ACHN (cell line): ENCODE measurements at regions not wholly inside any gene's neighbourhood (a gene's known extent, or its start where the extent isn't known, plus 50 kb on each side); places are given as distances from the start of the nearest gene placed in this dataset.

ENCODE experiments used
- DNase-seq: peaks from one replicate; pipeline ENCODE4 v3.0.0-alpha.2; 2015
- in situ Hi-C: cut with HindIII; loops from 2 replicates; pipeline ENCODE4 v1.10.0; 2017; ENCODE audit warnings: low sequenced_read_pairs, low pct_ligation_motif_present, low pct_unique_long_range_greater_than_20kb

DNA sequence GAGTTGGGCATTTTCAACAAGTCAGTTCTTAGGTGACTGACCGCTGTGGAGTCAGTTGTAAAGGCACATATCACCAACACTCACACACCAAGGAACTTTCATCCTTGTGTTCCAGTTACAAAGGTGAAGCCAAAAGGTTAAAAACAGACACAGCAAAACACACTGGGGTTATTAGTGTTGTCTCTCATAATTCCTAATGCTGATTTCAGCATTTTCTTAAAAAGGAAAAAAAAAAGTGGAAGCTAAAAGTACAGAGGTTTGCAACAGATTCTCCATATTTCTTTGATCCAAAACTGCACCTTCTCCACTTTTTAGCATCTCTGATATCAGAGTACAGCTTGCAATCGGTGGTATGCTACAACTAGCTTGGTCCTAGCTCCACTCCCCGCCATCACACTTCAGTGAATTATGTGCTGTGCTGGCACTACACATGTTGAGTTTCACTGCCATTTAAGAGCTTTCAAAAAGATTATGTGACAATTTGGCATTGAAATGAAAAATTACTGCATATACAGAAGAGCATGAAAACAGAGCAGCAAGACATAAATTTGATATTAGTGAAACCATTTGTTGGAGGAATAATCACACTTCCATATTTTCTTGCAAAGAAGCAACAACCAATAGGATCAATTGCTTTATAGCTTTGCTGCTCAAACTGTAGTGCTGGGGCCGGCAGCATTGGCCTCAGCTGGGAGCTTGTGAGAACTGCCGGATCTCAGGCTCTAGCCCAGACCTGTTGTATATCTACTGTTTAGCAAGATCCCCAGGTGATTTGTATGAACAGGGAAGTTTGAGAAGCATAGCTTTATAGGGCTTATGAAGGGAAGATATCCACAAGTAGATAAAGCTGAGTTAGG, 62.3 kb upstream of the DAPL1 start:
- in situ Hi-C loops, result no loop called here
- DNase-seq, result no peak

- no peak for DNase-seq
- in situ Hi-C loops, result no loop called here
Measured at GRCh38 chr2:158733430-158733755, 61.7 kb upstream of the DAPL1 start.

DNA sequence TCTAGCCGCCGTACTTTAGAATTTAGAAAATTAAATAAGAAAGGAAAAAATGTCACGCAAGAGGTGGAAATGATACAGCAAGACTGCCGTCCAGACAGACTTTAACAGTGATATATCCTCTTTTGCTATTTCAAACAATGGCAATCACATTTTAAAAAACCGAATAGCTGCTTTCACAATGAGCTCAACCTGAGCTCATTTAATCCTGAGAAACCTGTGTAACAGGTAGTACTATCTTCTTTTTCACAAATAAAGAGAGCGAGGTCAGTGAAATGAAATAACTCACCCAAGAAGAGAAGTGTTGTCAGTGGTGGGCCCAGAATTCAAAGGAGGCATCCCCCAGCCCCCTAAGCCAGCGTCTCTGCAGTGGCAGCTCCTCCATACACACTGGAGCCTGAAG, 60.7 kb upstream of the DAPL1 start:
- no peak for DNase-seq
- in situ Hi-C loops, result no loop called here

DNA sequence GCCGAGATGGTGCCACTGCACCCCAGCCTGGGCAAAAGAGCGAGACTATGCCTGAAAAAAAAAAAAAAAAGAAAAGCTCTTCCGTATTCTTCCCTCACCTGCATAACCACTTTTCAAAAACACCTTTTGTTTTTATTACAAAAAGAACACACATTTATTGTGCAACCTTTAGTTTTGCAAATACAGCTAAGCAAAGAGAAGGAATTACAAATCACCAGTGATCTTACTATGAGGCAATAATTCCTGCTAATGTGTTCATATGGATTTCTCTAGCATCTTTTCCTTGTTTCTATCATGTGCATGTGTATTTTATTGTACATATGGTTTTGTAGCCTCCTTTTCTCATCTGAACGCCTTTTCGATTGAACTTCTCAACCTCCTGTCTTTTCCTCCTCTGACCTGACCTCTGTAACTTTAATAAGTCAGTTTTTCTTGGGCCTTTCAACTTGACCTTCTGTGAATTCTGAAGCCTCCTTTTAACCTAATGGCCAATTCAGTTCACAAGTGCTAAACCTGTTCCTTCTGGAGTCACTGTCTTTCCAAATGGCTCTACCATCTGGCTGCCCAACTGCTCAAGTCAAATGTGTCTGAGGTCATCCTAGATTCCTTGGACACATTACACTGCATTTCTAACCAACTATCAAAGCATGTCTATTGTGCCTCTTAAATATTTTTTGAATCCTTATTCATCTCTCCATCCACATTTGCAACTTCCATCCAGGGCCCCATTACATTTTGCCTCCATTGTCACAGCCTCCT, 59.1 kb upstream of the DAPL1 start:
- no peak for DNase-seq
- in situ Hi-C loops, result no loop called here

DNA sequence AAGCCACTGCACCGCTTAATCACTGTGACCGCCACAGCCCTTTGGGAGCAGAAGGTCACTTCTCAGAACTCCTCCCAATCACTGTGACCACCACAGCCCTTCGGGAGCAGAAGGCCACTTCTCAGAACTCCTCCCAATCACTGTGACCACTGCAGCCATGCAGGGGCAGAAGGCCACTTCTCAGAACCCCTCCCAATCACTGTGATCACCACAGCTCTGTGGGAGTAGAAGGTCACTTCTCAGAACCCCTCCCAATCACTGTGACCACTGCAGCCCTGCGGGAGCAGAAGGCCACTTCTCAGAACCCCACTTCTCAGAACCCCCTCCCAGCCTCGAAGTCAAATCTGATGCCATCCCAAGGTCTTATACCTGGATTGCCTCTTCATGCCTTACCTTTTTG, 56.8 kb upstream of the DAPL1 start:
- no peak for DNase-seq
- in situ Hi-C loops, result no loop called here

DNA sequence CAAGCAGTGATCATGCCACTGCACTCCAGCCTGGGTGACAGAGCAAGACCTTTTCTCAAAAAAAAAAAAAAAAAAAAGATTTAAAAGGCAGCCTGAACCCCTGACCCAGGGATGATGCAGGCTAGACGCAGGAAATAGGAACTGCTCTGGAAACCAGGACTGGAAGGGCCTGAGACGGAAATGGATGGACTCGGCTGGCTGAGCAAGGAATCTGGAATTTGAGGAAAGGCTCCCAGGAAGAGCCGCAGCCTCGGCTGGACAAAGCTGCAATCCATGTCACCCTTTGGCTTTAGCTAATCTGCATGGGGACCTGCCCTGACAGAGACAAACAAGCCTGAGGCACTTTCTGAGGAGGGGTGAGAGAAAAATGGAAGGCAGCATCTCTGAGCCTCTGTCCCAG, 55.0 kb upstream of the DAPL1 start:
- in situ Hi-C loops, result no loop called here
- DNase-seq, result peak; percentile 61

DNA sequence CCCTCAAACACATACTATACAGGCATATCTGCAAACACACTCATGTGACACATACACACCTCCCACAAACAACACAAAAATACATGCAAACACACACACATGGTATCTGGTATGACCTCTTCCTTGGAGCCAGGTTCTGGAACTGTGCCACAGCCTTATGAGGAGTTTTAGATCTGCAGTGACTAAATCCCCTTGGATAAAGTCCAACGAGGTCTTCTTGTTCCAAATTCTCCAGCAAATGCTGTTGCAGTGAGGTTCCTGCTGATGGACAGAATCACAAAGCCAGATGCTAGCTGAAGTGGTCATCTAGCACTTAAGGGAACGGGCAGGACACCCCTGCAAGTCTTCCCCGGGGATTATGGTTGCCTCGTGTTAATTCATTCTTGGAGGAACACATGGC, 54.5 kb upstream of the DAPL1 start:
- DNase-seq, result no peak
- in situ Hi-C loops, result no loop called here

GRCh38 chr2:158741625-158742024, 53.5 kb upstream of the DAPL1 start:
- in situ Hi-C loops, result no loop called here
- DNase-seq, result no peak

GRCh38 chr2:158742536-158742935, 52.6 kb upstream of the DAPL1 start:
- DNase-seq, result no peak
- in situ Hi-C loops, result no loop called here

GRCh38 chr2:158743466-158743865, 51.7 kb upstream of the DAPL1 start:
- in situ Hi-C loops, result no loop called here
- DNase-seq, result no peak

- in situ Hi-C loops, result no loop called here
- DNase-seq, result no peak
Measured at GRCh38 chr2:158743879-158744278, 51.2 kb upstream of the DAPL1 start.

DNA sequence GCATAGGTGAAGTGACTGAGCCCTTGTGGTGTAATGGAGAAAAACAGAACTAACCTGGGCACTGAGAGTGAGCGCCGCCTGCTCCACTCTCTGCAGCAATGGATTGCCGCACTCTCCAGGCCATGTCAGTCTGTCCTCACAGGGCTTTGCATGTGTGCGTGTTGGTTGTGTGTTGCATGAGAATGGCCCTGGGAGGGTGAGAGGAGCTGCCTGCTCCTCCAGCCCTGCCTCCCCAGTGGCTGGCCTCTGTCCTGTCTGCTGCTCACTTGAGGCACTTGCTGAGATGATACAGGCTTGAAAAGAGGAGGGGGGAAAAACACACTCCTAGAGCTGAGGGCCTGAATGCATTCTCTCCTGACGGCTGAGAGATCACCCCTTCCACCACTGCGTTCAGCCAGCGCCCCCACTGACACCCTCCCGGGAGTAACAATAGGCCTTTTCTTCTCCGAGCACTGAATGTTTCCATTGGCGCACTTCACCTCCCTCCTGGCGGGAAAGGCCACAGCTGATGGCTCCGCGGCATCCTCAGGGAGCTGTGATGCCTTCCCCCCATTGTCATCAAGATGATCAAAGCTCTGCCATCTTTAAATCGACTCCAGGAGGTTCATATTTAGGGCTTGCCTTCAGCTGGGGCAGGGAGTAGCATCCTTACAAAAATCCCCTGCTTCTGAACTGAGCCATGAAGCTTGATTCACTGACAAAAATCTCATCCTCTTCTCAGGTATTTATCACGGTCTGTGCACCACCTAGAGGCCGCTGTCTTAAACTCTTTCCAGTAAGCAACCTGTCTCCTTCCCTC, 49.9 kb upstream of the DAPL1 start:
- DNase-seq, result peak; percentile 70
- in situ Hi-C loops, result no loop called here
